Trophoblast cell (in vitro differentiated cells and primary cell): ENCODE measurements at regions not wholly inside any gene's neighbourhood (a gene's known extent, or its start where the extent isn't known, plus 50 kb on each side); places are given as distances from the start of the nearest gene placed in this dataset.

Experiments
- DNase-seq, 2 donors: peaks; one replicate each; pipeline ENCODE4 v3.0.0-alpha.2; 2016
- H2AFZ ChIP-seq: 2 replicates; pipeline ENCODE4 v1.6.1; 2013; ENCODE audit warnings: low read length, moderate library complexity, mild to moderate bottlenecking; ENCODE audit not compliant: insufficient read depth, poor library complexity
- H2AK5ac ChIP-seq: 2 replicates; pipeline ENCODE4 v1.6.1; 2013; ENCODE audit warnings: mild to moderate bottlenecking, low read length
- H2BK120ac ChIP-seq: 2 replicates; pipeline ENCODE4 v1.6.1; 2013; ENCODE audit warnings: low read length, mild to moderate bottlenecking, moderate library complexity; ENCODE audit not compliant: insufficient read depth, poor library complexity
- H2BK12ac ChIP-seq: 2 replicates; pipeline ENCODE4 v1.6.1; 2013; ENCODE audit warnings: mild to moderate bottlenecking, low read length, moderate library complexity
- H2BK5ac ChIP-seq: 2 replicates; pipeline ENCODE4 v1.6.1; 2013; ENCODE audit warnings: low read length, low read depth, moderate library complexity, mild to moderate bottlenecking; ENCODE audit not compliant: poor library complexity
- H3K14ac ChIP-seq: 2 replicates; pipeline ENCODE4 v1.6.1; 2013; ENCODE audit warnings: mild to moderate bottlenecking, low read length
- H3K18ac ChIP-seq: 2 replicates; pipeline ENCODE4 v1.6.1; 2013; ENCODE audit warnings: mild to moderate bottlenecking, low read length
- H3K23ac ChIP-seq: 2 replicates; pipeline ENCODE4 v1.6.1; 2013; ENCODE audit warnings: low read length
- H3K27ac ChIP-seq: 2 replicates; pipeline ENCODE4 v1.5.1; 2013; ENCODE audit warnings: low read depth, mild to moderate bottlenecking, inconsistent platforms, low read length, moderate library complexity
- H3K27me3 ChIP-seq: 2 replicates; pipeline ENCODE4 v1.6.1; 2013; ENCODE audit warnings: inconsistent platforms, mild to moderate bottlenecking, low read length, moderate library complexity; ENCODE audit not compliant: insufficient read depth
- H3K36me3 ChIP-seq, 2 experiments: 1 replicate in 1 of 2; 2 replicates in 1 of 2; pipeline ENCODE4 v1.6.1; 2013; ENCODE audit warnings: low read length in 2 of 2, mild to moderate bottlenecking in 2 of 2, moderate library complexity in 1 of 2; ENCODE audit not compliant: insufficient read depth in 2 of 2, control insufficient read depth in 1 of 2
- H3K4ac ChIP-seq: 2 replicates; pipeline ENCODE4 v1.6.1; 2013; ENCODE audit warnings: low read depth, mild to moderate bottlenecking, low read length, moderate library complexity
- H3K4me1 ChIP-seq, 2 experiments: 1 replicate in 1 of 2; 2 replicates in 1 of 2; pipeline ENCODE4 v1.6.1; 2013; ENCODE audit warnings: low read length in 2 of 2, mild to moderate bottlenecking in 2 of 2, moderate library complexity in 1 of 2; ENCODE audit not compliant: insufficient read depth in 2 of 2, control insufficient read depth in 1 of 2
- H3K4me2 ChIP-seq: 2 replicates; pipeline ENCODE4 v1.6.1; 2013; ENCODE audit warnings: inconsistent platforms, mild to moderate bottlenecking, low read length, moderate library complexity
- H3K4me3 ChIP-seq: 2 replicates; pipeline ENCODE4 v1.5.1; 2013; ENCODE audit warnings: mild to moderate bottlenecking, low read depth, low read length, inconsistent platforms
- H3K79me1 ChIP-seq: one replicate; pipeline ENCODE4 v1.6.1; 2013; ENCODE audit warnings: low read length
- H3K79me2 ChIP-seq: 2 replicates; pipeline ENCODE4 v1.6.1; 2013; ENCODE audit warnings: low read length, mild to moderate bottlenecking; ENCODE audit not compliant: control insufficient read depth, insufficient read depth, poor library complexity
- H3K9ac ChIP-seq: 2 replicates; pipeline ENCODE4 v1.6.1; 2013; ENCODE audit warnings: mild to moderate bottlenecking, low read length
- H3K9me3 ChIP-seq: 2 replicates; pipeline ENCODE4 v1.6.1; 2013; ENCODE audit warnings: low read depth, mild to moderate bottlenecking, control low read depth, inconsistent platforms, low read length; ENCODE audit not compliant: insufficient read depth
- H4K12ac ChIP-seq: 2 replicates; pipeline ENCODE4 v1.6.1; 2013; ENCODE audit warnings: low read depth, mild to moderate bottlenecking, low read length, moderate library complexity
- H4K8ac ChIP-seq: 2 replicates; pipeline ENCODE4 v1.6.1; 2013; ENCODE audit warnings: low read depth, mild to moderate bottlenecking, low read length, moderate library complexity
- H4K91ac ChIP-seq: one replicate; pipeline ENCODE4 v1.6.1; 2013; ENCODE audit warnings: low read depth, mild to moderate bottlenecking, low read length, moderate library complexity
- WGBS: extraction: QIAGEN DNeasy Blood & Tissue Kit; methylation state at CpG from one replicate; pipeline ENCODE4 v1.1.7; 2013; ENCODE audit warnings: missing lambda C conversion rate; ENCODE audit not compliant: insufficient read length, insufficient coverage; ENCODE audit errors: extremely low coverage; 5-methylcytosine and 5-hydroxymethylcytosine counted together

- Histone ChIP-seq H3K18ac (no peak overlapping the region), H2AK5ac (no peak overlapping the region), H3K4ac (no peak overlapping the region), H3K4me1 (no peaks in the 10 kb centered on the region), H3K14ac (no peak overlapping the region), H3K4me2 (no peak overlapping the region), H3K79me1 (no peaks in the 10 kb centered on the region), H2BK12ac (no peak overlapping the region), H3K9me3 (peaks cover 7% of the 10 kb centered on the region), H3K23ac (no peak overlapping the region), H3K36me3 (no peaks in the 10 kb centered on the region), H3K9ac (peak overlapping the region; percentile 73), H4K91ac (no peak overlapping the region), H2BK120ac (no peak overlapping the region), H2BK5ac (no peak overlapping the region), H3K4me3 (no peak overlapping the region), H4K8ac (no peak overlapping the region), H4K12ac (no peak overlapping the region), H3K27me3 (no peaks in the 10 kb centered on the region), H2AFZ (no peak overlapping the region), H3K27ac (no peak overlapping the region), H3K79me2 (no peaks in the 10 kb centered on the region)
- WGBS: no CpG with 5 or more reads among the region's 4 CpGs
- DNase-seq: no peak
These were observed 67.9 kb upstream of the EYA4 start for GRCh38 chr6:133173276-133173675.

- Histone ChIP-seq H4K8ac (no peak overlapping the region), H3K9me3 (no peaks in the 10 kb centered on the region)
These were observed 61.7 kb upstream of the EYA4 start for GRCh38 chr6:133179481-133179880.

GRCh38 chr6:133183691-133184090 lies 57.5 kb upstream of the EYA4 start:
- Histone ChIP-seq H3K27ac (no peak overlapping the region), H3K4me2 (no peak overlapping the region), H3K36me3 (no peaks in the 10 kb centered on the region), H2BK5ac (no peak overlapping the region), H2AFZ (no peak overlapping the region), H2AK5ac (no peak overlapping the region), H3K4ac (no peak overlapping the region), H3K27me3 (no peaks in the 10 kb centered on the region), H3K23ac (no peak overlapping the region), H4K12ac (no peak overlapping the region), H3K79me1 (no peaks in the 10 kb centered on the region), H3K9ac (no peak overlapping the region), H3K14ac (no peak overlapping the region), H2BK120ac (no peak overlapping the region), H3K4me1 (no peaks in the 10 kb centered on the region), H3K79me2 (no peaks in the 10 kb centered on the region), H4K8ac (no peak overlapping the region), H4K91ac (no peak overlapping the region), H3K4me3 (no peak overlapping the region), H2BK12ac (no peak overlapping the region), H3K9me3 (no peaks in the 10 kb centered on the region), H3K18ac (no peak overlapping the region)
- no peak for DNase-seq
- WGBS: no CpG with 5 or more reads among the region's 2 CpGs

More at GRCh38 chr6:133179481-133179880, 61.7 kb upstream of the EYA4 start:
- no peak overlapping the region for H2BK5ac ChIP-seq
- H3K4me3 ChIP-seq: no peak overlapping the region
- no peak for DNase-seq
- H4K91ac ChIP-seq: no peak overlapping the region
- no peak overlapping the region for H2BK120ac ChIP-seq
- H3K4ac ChIP-seq: no peak overlapping the region
- H2BK12ac ChIP-seq: no peak overlapping the region
- no peak overlapping the region for H2AFZ ChIP-seq
- H3K36me3 ChIP-seq: no peaks in the 10 kb centered on the region
- no peak overlapping the region for H3K27ac ChIP-seq
- no peaks in the 10 kb centered on the region for H3K79me1 ChIP-seq
- no peak overlapping the region for H3K4me2 ChIP-seq
- H3K4me1 ChIP-seq: no peaks in the 10 kb centered on the region
- H3K14ac ChIP-seq: no peak overlapping the region
- H3K27me3 ChIP-seq: no peaks in the 10 kb centered on the region
- H4K12ac ChIP-seq: no peak overlapping the region
- H3K23ac ChIP-seq: no peak overlapping the region
- H3K9ac ChIP-seq: no peak overlapping the region
- H2AK5ac ChIP-seq: no peak overlapping the region
- no peaks in the 10 kb centered on the region for H3K79me2 ChIP-seq
- H3K18ac ChIP-seq: no peak overlapping the region

GRCh38 chr6:133184798-133185372 lies 56.3 kb upstream of the EYA4 start:
- Histone ChIP-seq H3K23ac (no peak overlapping the region), H3K4me2 (no peak overlapping the region), H4K91ac (no peak overlapping the region), H3K27me3 (no peaks in the 10 kb centered on the region), H3K79me1 (no peaks in the 10 kb centered on the region), H2BK5ac (no peak overlapping the region), H2BK12ac (no peak overlapping the region), H3K14ac (no peak overlapping the region), H2BK120ac (no peak overlapping the region), H3K27ac (no peak overlapping the region), H2AFZ (no peak overlapping the region), H4K8ac (no peak overlapping the region), H3K4me3 (no peak overlapping the region), H3K4ac (no peak overlapping the region), H3K79me2 (no peaks in the 10 kb centered on the region), H3K9ac (no peak overlapping the region), H3K36me3 (no peaks in the 10 kb centered on the region), H3K9me3 (no peaks in the 10 kb centered on the region), H4K12ac (no peak overlapping the region), H3K18ac (no peak overlapping the region), H3K4me1 (no peaks in the 10 kb centered on the region), H2AK5ac (no peak overlapping the region)
- DNase-seq: peak in 1 of 2 donors; percentile 30
- no CpG with 5 or more reads among the region's 2 CpGs for WGBS
